Adrenal gland (tissue), 9 donors: ENCODE measurements at regions not wholly inside any gene's neighbourhood (a gene's known extent, or its start where the extent isn't known, plus 50 kb on each side); places are given as distances from the start of the nearest gene placed in this dataset.

ENCODE experiments used
- DNase-seq, 7 donors: peaks; one replicate each; pipeline ENCODE4 v3.0.0-alpha.2; 2019 to 2020
- H3K27ac ChIP-seq, 5 donors: fragments of 200-600 bp; sonication (generic) in 4 of 5; 1 replicate in 3 of 5; 2 replicates in 2 of 5; pipeline versions ENCODE4 v1.5.1 to v1.8.0; 2016 to 2020; ENCODE audit warnings: mild to moderate bottlenecking in 1 of 5
- H3K27me3 ChIP-seq: fragments of 200-600 bp; 2 replicates; pipeline ENCODE4 v1.8.0; 2021
- H3K36me3 ChIP-seq, 2 donors: fragments of 200-600 bp; replicated peaks in 1 of 2; 1 replicate in 1 of 2; 2 replicates in 1 of 2; pipeline versions ENCODE4 v1.5.1 to v1.8.0; 2018 to 2022
- H3K4me1 ChIP-seq, 2 donors: fragments of 200-600 bp; replicated peaks in 1 of 2; 1 replicate in 1 of 2; 2 replicates in 1 of 2; pipeline versions ENCODE4 v1.5.1 to v1.8.0; 2018 to 2021
- H3K4me3 ChIP-seq, 4 donors: fragments of 200-600 bp; sonication (generic) in 3 of 4; one replicate each; pipeline ENCODE4 v1.5.1; 2016 to 2018
- H3K9me3 ChIP-seq, 3 donors: fragments of 200-600 bp; sonication (generic) in 1 of 3; replicated peaks in 1 of 3; 1 replicate in 2 of 3; 2 replicates in 1 of 3; pipeline versions ENCODE4 v1.5.1 to v1.8.0; 2016 to 2021
- CTCF ChIP-seq, 6 experiments: fragments of 450-650 bp in 4 of 6; fragments of 200-600 bp in 2 of 6; sonication (generic) in 1 of 6; IDR thresholded peaks; 1 replicate in 5 of 6; 2 replicates in 1 of 6; pipeline versions ENCODE4 v1.5.1 to v1.8.0; 2016 to 2021; ENCODE audit warnings: antibody characterized with exemption in 6 of 6, mild to moderate bottlenecking in 2 of 6, moderate library complexity in 1 of 6
- POLR2A ChIP-seq, 2 donors: fragments of 450-650 bp; IDR thresholded peaks; one replicate each; pipeline ENCODE4 v1.6.1; 2017; ENCODE audit warnings: antibody characterized with exemption in 2 of 2, mild to moderate bottlenecking in 2 of 2, moderate library complexity in 1 of 2
- WGBS, 4 donors: extraction: QIAGEN DNeasy Blood & Tissue Kit in 2 of 4; methylation state at CpG; one replicate each; pipeline versions ENCODE4 v1.1.5 to v1.1.7; 2013 to 2017; 5-methylcytosine and 5-hydroxymethylcytosine counted together
- intact Hi-C, 2 donors: fragments of 100-400 bp; cut with DNase I; formaldehyde crosslinking; loops; one replicate each; pipeline versions ENCODE4 v1.14.1 to v1.15.0; 2022 to 2023
- donor health status: healthy with polysubstance abuse.
- donor health status: Bipolar disorder and iron deficiency.
- donor health status: DM: yes; HTN: yes; CAD: no.
- donor health status: DM: no; HTN: no; CAD: no.
- donor health status: DM: no; HTN: no; CAD: no.

GRCh38 chr6:109916759-109917158, 61.4 kb upstream of the GPR6 start:
- WGBS, 4 donors, result 73 to 100% (median 93%) methylated on average over 4 of the region's 4 CpGs
- no peak for TF ChIP-seq POLR2A (IDR thresholded peaks at IDR 0.05)
- no peak for TF ChIP-seq CTCF (IDR thresholded peaks at IDR 0.05)
- Histone ChIP-seq H3K9me3 (no peaks in the 10 kb centered on the region), H3K27ac (no peak overlapping the region), H3K27me3 (no peaks in the 10 kb centered on the region), H3K4me3 (no peak overlapping the region), H3K36me3 (no peaks in the 10 kb centered on the region), H3K4me1 (no peaks in the 10 kb centered on the region)
- no peak for DNase-seq
- intact Hi-C loops, result no loop called here

DNA sequence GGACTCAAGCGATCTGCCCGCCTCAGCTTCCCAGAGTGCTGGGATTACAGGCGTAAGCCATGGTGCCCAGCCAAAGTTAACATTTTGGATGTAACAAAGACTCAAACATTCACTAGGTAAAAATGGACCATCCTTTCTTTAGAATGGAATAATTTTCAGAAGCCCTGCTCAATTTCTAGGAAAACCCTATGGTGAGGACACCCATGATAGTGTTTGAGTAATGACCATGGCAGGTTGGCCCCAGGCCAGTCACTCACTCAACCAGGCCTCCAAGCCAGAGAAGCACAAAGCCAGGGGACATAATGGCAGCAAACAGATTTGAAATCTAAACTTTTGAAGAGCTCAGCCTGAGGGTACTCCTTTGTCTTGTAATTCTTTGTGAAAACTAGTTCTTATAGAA, 59.9 kb upstream of the GPR6 start:
- Histone ChIP-seq H3K27ac (no peak overlapping the region), H3K27me3 (no peaks in the 10 kb centered on the region), H3K4me1 (no peaks in the 10 kb centered on the region), H3K4me3 (no peak overlapping the region), H3K9me3 (no peaks in the 10 kb centered on the region), H3K36me3 (no peaks in the 10 kb centered on the region)
- peak in 2 of 7 donors; percentile 8 to 18 for DNase-seq
- TF ChIP-seq CTCF (IDR thresholded peaks at IDR 0.05) (no peak), POLR2A (IDR thresholded peaks at IDR 0.05) (no peak)
- intact Hi-C loops, result no loop called here
- 97 to 100% (median 99%) methylated on average over 3 of the region's 3 CpGs for WGBS, 4 donors

DNA sequence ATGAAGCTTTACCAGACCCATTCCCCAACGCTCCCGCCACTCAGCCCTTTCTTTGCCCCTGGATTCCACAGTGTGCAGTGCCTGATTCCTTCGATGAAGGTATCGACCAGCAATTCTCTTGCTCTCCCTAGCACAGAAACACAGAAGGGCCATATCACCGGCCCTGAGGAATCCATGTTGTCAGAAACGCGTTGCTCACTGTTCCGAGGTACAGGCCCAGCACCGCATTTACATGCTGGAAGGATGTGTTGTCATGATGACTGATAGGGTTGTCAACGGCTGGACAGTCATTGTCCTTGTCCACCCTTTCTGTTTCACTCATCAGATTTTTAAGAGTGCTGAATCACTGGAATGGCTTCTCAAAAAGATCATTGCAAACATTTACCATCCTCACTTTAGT, 57.2 kb upstream of the GPR6 start:
- DNase-seq, result no peak
- no peak for TF ChIP-seq POLR2A (IDR thresholded peaks at IDR 0.05)
- TF ChIP-seq CTCF (IDR thresholded peaks at IDR 0.05), result no peak
- no peak overlapping the region for H3K27ac ChIP-seq
- H3K4me3 ChIP-seq, result no peak overlapping the region
- no peaks in the 10 kb centered on the region for H3K9me3 ChIP-seq
- intact Hi-C loops, result no loop called here
- 89 to 93% (median 92%) methylated on average over 9 to 10 of the region's 10 CpGs for whole genome bisulfite sequencing, 4 donors
- H3K36me3 ChIP-seq, result no peaks in the 10 kb centered on the region
- H3K27me3 ChIP-seq, result no peaks in the 10 kb centered on the region
- H3K4me1 ChIP-seq, result no peaks in the 10 kb centered on the region

- H3K36me3 ChIP-seq, result no peaks in the 10 kb centered on the region
- 38 to 62% (median 47%) methylated on average over 4 of the region's 4 CpGs for WGBS, 4 donors
- H3K27me3 ChIP-seq, result no peaks in the 10 kb centered on the region
- no peak overlapping the region for H3K4me3 ChIP-seq
- H3K27ac ChIP-seq, result no peak overlapping the region
- H3K4me1 ChIP-seq, result no peaks in the 10 kb centered on the region
- intact Hi-C loops, result no loop called here
- no peak for DNase-seq
- H3K9me3 ChIP-seq, result no peaks in the 10 kb centered on the region
- TF ChIP-seq CTCF (IDR thresholded peaks at IDR 0.05) (no peak), POLR2A (IDR thresholded peaks at IDR 0.05) (no peak)
These were observed 55.3 kb upstream of the GPR6 start for GRCh38 chr6:109922851-109923250.
